ENCODE measurements at regions not wholly inside any gene's neighbourhood (a gene's known extent, or its start where the extent isn't known, plus 50 kb on each side); places are given as distances from the start of the nearest gene placed in this dataset.

DNA sequence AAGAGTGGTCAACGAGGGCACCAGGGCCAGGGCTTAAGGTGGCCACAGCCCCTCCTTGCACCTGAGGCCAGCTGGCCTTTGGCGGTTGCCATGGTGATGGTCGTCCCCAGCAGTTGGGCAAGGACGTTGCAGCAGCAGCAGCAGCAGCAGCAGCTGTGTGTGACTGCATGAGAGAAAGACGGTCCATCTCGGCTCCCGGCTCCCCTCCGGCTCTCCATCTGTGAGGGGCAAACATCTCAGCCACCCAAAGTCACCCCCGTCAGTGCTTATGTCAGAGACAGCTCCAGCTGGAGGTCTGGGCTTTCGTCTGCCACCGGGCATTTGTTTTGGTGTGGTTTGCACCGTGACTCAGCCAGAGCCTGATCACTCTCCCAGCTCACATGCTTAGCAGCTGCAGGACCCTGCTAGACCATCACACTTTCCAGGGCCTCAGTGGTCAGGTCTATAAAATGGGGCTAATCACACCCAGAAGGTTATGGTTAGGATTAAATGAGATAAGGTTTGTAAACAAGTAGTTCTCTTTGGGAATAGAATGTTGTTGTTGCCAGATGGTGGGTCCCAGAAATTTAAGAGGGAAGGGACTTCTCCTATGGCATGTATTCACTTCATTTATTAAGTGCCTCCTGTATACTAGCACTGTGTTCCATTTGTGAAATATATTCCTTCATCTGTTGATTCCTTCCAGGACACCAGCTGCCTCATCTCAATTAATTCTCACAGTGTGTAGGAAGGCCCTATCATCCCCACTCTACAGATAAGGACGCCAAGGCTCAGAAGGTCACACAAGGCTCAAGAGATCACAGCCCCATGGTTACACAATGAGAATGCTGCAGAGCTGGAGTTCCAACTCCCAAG lies 212.6 kb upstream of the LHX5 start:
- DNase-seq = no peak

GRCh38 chr12:113683574-113683973 lies 211.9 kb upstream of the LHX5 start:
- no peak for DNase-seq

GRCh38 chr12:113680868-113681267 lies 209.2 kb upstream of the LHX5 start:
- no peak for DNase-seq

- DNase-seq = no peak
Observed at GRCh38 chr12:113678223-113679119, 206.8 kb upstream of the LHX5 start.

GRCh38 chr12:113676547-113676946 lies 204.9 kb upstream of the LHX5 start:
- DNase-seq = no peak

GRCh38 chr12:113676117-113676516 lies 204.4 kb upstream of the LHX5 start:
- DNase-seq = no peak

- no peak for DNase-seq
Observed at GRCh38 chr12:113674996-113675395, 203.3 kb upstream of the LHX5 start.

DNA sequence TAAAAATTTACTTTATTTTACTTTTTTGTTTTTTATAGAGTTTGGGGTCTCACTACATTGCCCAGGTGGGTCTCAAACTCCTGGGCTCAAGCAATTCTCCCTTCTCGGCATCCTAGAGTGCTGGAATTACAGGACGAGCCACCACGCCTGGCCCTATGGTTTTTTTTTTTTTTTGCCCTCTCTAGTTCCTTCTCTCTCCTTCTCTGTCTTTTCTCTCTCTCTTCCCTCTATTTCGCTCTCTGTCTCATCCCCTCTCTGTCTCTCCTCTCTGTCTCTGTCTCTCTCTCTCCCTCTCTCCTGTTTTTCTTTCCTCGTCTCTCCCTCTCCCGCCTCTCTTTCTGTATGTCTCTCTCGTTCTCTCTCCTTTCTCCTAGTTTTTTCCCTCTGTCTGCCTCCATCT lies 202.6 kb upstream of the LHX5 start:
- DNase-seq = no peak

DNA sequence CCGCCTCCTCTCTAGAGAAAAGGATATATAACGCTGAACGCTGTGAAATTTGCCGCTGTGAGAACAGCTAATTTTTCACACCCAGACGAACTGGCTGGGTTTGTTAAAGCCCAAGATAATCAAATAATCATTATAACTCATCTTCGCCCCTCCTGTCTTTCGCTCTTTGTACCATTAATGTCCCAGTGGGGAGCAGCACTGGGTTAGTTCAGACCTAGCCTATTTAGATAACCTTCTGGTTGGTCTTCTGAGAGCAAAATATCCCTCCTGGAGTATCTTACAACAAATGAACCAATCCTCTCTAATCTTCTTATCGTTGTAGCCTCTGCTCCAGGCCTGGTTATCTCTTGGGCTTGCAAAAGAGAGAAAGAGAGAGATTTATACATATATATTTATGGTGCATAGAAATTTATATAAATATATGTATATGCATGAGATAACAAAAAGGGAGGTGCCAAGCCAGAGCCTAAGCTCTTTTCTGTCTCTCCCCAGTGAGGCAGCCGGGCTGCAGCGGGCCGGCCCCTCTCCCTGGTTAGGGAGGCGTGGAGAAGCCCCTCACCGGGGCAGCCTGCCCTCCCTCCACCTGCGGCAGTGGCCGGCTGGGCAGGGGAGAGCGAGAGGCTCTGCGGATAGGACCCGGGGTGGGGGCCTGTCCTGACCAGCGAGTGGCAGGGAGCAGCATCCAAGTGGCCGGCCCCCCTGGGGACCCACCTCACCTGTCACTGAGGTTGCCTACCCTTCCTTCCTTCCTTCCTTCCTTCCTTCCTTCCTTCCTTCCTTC lies 202.0 kb upstream of the LHX5 start:
- DNase-seq = no peak

DNA sequence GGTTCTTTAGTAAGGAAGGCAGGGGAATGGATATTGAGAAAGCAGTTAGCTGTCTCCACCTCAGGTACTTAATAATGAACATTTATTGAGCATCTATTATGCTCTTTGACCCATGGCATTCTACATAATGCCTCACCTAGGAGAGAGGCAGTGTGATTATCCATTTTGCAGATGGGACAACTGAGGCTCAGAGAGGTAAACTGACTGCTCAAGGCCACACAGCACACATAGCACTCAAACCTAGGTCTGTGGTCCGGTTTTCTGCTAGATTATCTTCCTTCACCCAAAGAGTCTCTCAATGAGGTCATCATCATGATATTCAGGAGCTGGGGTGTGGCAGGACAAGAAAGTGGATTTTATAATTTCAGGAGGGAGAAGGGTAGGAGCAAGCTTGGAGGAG lies 199.1 kb upstream of the LHX5 start:
- no peak for DNase-seq

- no peak for DNase-seq
Observed at GRCh38 chr12:113667676-113668356, 196.1 kb upstream of the LHX5 start.

GRCh38 chr12:113667095-113667494 lies 195.4 kb upstream of the LHX5 start:
- no peak for DNase-seq

GRCh38 chr12:113666223-113666622 lies 194.6 kb upstream of the LHX5 start:
- DNase-seq = no peak

GRCh38 chr12:113665457-113665856 lies 193.8 kb upstream of the LHX5 start:
- no peak for DNase-seq

DNA sequence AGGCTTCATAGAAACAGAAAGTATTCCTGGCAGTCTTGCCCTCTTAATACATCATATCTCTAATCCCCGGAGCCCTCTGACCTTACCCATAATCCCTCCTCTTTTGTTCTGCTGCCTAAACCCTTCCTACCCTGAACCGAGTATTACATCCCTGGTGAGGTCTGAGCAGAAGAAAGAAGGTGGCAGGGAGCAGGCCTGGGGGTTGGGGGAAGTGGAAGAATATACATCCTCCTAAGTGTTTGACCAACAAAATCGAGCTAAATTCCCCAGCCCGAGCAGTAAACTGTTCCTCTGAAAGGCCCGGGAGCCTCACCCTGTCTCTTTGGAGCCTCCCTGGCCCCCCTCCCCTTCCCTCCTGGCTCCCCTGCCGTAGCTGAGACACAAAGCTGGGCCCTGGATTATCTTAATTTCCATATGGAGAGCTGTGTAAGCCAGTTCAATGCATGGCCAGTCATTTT lies 192.6 kb upstream of the LHX5 start:
- no peak for DNase-seq

DNA sequence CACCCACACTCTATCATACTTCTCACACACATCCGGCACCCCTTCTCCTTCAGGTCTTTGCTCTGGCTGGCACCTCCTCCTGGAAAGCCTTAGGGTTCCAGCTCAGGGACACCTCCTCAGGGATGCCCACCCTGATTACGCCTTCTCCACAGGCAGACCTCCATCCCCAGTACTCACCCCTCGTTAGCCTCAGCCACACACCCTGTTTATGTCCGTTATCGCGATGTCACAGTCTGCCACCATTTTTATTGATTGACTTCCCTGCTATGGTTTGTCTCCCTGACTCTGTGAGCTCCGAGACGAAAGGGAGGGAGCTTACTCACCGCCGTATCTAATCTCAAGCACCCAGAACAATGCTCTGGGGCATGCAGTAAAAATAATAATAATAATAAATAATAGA lies 191.7 kb upstream of the LHX5 start:
- DNase-seq = no peak

- DNase-seq = no peak
Observed at GRCh38 chr12:113660936-113661335, 189.3 kb upstream of the LHX5 start.

GRCh38 chr12:113659416-113659815 lies 187.7 kb upstream of the LHX5 start:
- no peak for DNase-seq

DNA sequence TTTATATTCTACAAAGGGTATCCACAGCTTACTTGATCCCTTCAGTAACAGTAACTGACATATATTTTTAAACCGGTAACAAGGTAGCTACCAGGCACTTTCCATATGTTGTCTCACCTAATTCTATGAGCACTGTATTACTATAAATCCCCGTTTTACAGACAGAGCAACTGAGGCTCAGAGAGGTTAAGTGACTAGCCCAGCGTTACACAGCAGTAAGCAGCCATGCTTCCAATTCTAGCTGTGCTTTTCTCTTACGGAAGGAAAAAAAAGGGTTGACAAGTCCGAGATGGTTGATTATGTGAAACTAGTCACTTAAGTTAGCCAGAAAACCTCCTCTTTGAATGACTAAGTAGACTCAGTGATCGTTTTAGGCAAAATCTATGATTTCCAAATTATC lies 187.3 kb upstream of the LHX5 start:
- DNase-seq = no peak

GRCh38 chr12:113658006-113658655 lies 186.5 kb upstream of the LHX5 start:
- no peak for DNase-seq

- no peak for DNase-seq
Observed at GRCh38 chr12:113655919-113656318, 184.2 kb upstream of the LHX5 start.

- DNase-seq = no peak
Observed at GRCh38 chr12:113655479-113655878, 183.8 kb upstream of the LHX5 start.

Data from DMS79 treated with DMSO at 0.1 percent for 48 hours (cell line).